LNCaP clone FGC (cell line): ENCODE measurements at regions not wholly inside any gene's neighbourhood (a gene's known extent, or its start where the extent isn't known, plus 50 kb on each side); places are given as distances from the start of the nearest gene placed in this dataset.

Experiments
- DNase-seq: peaks from one replicate; pipeline ENCODE4 v3.0.0-alpha.2; 2011; ENCODE audit warnings: low read depth
- H3K4me3 ChIP-seq: 2 replicates; pipeline ENCODE4 v1.5.1; 2011; ENCODE audit warnings: mild to moderate bottlenecking, low read depth, low read length, control low read depth
- CTCF ChIP-seq: IDR thresholded peaks from 2 replicates; pipeline ENCODE4 v1.5.1; 2012; ENCODE audit warnings: mild to moderate bottlenecking; ENCODE audit not compliant: control insufficient read depth, insufficient read depth; ENCODE audit errors: extremely low read depth

- TF ChIP-seq CTCF = no peak
- H3K4me3 ChIP-seq = no peak overlapping the region
- no peak for DNase-seq
Measured at GRCh38 chr1:94304553-94304952, 67.2 kb upstream of the ARHGAP29 start.

- no peak for TF ChIP-seq CTCF
- DNase-seq = no peak
- H3K4me3 ChIP-seq = no peak overlapping the region
Measured at GRCh38 chr1:94303005-94303404, 65.6 kb upstream of the ARHGAP29 start.

- DNase-seq = no peak
- TF ChIP-seq CTCF = no peak
- no peak overlapping the region for H3K4me3 ChIP-seq
Measured at GRCh38 chr1:94302497-94302896, 65.1 kb upstream of the ARHGAP29 start.

GRCh38 chr1:94301186-94301585 lies 63.8 kb upstream of the ARHGAP29 start:
- no peak for DNase-seq
- H3K4me3 ChIP-seq = no peak overlapping the region
- TF ChIP-seq CTCF = no peak

- no peak for DNase-seq
- no peak overlapping the region for H3K4me3 ChIP-seq
- no peak for TF ChIP-seq CTCF
Measured at GRCh38 chr1:94300731-94301130, 63.3 kb upstream of the ARHGAP29 start.

- no peak overlapping the region for H3K4me3 ChIP-seq
- DNase-seq = no peak
- no peak for TF ChIP-seq CTCF
Measured at GRCh38 chr1:94299627-94300553, 62.5 kb upstream of the ARHGAP29 start.

GRCh38 chr1:94298861-94299260 lies 61.5 kb upstream of the ARHGAP29 start:
- no peak overlapping the region for H3K4me3 ChIP-seq
- no peak for DNase-seq
- no peak for TF ChIP-seq CTCF
